Fibroblast of gingiva (primary cell): ENCODE measurements at regions not wholly inside any gene's neighbourhood (a gene's known extent, or its start where the extent isn't known, plus 50 kb on each side); places are given as distances from the start of the nearest gene placed in this dataset.

ENCODE experiments used
- DNase-seq: peaks from one replicate; pipeline ENCODE4 v3.0.0-alpha.2; 2011; ENCODE audit warnings: low read depth

DNA sequence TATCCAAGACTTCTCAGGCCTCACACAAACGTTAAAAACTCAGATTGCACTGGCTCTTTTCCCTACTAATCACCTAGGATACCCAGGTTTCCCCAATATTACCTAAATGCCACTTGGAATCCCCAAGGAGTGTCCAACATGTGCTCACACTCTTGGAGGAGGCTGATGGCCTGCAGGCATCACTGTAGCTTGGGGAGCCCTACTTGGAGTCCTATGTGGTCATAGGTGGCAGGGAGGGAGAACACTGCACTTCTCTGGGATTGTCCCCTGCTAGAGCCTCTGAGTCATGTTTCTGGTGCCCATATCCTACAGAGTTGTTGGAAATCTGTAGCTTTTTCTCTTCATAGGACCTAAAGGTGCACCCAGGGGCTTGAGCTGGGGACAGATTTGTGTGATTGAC, 433.7 kb downstream of the ARHGEF28 start:
- no peak for DNase-seq

DNA sequence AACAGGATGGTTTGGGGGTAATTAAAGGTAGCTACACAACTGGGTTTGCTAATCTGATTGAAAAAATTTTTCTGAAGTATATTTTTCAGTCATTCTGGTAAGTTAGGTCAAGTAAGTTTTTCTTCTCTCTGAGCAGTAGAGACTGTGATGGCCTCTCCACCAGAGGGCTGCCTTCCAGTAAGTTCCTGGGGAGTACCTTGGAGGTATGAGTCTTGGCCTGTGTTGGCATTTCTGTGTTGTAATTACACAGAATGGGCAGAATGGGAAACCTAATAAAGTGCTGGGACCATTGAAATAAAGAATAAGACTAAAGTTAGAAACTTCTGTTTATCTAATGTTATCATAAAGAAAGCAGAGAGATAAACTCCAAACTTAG, 430.8 kb downstream of the ARHGEF28 start:
- DNase-seq = peak; percentile 8

DNA sequence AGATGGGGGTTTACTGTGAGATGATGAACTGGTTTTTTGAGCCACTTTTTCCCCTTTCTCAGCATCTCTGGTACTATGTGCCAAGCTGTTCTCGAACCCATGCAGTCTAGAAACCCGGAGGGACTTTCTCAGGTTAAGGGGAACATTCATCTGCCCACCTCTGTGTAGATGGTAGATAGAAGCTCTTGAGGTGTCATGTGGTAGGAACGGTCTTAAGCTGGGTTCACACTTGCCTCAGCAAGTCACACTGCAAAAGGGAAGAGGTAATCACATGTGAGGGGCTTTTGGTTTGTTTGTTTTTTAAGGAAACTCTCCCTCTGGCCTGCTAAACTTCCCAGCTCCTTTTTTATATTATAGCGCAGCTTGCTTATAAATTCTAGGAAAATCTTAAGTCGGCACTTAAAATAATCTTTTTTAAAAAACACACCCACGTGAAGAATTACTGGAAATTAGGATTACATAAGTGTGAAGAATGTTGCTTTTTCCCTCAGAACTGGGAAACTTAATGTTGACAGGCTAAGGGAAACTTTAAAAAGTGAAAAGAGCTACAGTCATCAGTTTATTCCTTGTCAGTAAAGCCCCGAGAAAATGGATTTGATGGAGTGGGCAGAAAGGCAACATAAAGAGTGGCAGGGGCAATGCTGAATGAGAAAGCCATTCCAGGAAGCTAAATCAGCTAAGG, 430.3 kb downstream of the ARHGEF28 start:
- DNase-seq = no peak

DNA sequence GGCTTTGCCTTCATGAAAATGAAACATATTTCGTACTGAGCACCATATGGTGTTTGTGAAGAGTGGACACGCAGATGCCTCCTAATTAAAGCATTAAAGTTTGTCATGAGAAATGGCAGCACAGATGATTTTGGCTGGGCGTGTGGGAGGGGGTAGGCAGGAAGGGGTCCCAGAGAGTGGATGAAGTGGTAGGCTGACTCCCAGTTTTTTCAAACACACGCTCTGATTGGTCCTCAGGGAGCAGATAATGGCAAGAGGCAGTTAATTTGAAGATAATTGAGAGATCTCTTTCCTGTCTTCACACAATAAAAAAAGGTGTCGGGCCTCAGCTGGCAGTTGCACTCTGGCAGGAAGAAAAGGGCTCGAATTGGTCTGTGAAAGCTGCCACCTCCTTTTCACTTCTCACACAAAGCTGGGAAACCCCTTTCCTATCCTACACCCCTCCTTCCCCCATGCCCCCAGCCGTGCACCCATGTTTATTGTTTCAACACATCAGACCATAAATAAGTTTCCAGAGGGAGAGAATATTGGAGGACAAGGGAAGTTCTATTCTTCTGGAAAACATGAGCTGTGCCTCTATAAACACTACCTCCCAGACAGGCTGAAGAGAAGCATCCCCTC, 429.6 kb downstream of the ARHGEF28 start:
- DNase-seq = no peak

DNA sequence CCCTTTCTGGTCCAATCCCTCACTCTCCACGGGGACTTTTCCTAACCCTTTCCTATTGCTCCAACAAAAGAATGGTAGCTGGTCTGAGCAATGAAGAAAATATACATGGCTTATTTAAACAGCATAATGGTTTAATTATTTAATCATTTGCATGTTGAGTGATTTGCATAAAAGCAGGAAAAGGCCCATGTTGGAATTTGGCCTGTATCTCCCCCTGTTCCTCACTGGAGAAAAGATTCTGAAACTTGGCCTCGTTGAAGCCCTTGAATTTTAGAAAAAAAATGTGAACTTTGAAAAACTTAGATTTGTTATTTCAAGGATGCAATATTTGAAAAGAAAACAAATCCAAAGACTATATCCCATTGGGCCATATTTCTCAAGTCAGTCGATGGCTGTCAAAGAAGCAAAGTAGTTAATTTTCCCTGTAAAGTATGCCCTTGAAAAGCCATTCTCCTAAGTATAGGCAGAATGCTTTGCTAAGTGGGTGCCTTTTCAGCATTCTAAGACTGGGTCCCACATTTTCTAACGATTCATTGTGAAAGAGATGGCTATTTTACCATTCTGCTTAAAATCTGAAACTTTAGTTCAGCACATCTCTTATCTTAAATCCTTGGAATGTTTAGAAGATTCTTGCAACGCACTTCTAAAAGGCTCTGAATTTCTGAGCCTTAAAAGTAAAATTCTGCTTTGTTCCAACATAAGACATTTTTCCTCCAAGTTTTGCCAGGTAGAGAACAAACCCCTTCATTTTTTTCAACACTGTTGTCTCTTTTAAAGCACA, 428.8 kb downstream of the ARHGEF28 start:
- no peak for DNase-seq

DNA sequence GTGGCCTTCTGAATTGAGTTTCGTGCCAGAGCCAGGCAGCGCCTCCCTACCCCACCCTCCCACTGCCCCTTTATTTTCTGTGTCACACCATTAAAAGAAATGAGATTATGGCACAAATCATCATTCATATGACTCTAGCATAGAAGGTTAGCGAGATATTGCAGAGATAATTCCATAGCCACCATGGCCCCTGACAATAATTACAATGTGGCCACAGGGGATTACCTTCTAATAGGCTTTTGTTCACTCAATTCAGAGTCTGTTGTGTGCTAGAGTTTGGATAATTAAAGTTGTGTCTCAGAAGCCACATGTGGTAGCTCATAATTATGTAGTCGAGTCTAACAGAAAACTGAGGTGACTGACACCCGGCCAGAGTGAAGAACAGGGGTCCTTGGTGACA, 428.1 kb downstream of the ARHGEF28 start:
- DNase-seq = no peak

DNA sequence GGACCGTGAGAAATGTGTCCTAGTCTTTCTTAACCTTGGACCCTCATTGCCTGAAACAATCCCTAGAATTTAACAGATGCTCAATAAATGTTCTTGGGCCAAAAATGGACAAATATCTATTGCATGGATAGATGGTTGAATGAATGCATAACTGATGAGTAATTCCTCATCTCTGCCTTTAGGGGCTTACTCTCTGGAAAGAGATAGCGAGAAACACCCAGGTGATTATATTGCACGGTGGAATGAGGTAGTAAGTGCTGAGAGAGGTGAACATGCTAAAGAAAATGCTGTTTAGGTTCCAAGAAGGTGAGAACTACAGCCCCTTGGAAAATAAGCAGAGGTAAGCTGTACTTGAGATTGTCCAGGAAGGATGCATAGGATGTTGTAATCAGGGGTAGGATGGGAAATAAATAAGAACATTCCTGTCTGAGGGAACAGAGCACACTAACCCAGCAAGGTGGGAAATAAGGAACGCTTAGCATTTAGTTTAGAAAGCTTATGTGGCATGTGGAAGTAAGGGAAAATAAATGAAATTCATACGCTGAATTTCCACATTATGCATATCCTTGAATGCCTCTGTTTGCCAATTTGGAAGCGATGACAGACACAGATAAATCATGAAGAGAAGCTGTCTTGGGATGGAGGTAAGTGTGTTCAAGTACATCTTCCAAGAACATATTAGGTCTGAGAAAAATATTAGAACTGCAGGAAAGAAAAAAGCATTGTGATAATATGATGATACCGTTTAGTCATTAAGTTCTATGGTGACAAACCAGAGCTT, 426.6 kb downstream of the ARHGEF28 start:
- DNase-seq = no peak

DNA sequence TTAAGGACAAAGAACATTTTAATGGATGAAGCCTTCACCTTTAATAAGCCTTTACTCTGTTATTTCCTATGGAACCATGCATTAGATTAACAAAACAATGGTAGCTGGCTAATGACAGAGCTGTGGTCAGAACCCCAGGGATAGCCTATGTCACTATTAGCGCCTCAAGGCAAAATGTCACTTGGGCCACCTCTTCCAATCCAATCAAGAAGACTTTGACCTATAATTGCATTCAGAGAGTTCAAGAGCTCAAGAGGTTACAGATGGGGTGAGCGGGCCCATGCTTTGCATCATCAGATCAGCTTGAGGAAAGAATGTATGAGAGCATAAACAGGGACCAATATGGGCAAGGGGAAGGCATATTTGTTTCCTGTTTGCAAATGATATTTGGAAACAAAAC, 425.1 kb downstream of the ARHGEF28 start:
- DNase-seq = no peak

DNA sequence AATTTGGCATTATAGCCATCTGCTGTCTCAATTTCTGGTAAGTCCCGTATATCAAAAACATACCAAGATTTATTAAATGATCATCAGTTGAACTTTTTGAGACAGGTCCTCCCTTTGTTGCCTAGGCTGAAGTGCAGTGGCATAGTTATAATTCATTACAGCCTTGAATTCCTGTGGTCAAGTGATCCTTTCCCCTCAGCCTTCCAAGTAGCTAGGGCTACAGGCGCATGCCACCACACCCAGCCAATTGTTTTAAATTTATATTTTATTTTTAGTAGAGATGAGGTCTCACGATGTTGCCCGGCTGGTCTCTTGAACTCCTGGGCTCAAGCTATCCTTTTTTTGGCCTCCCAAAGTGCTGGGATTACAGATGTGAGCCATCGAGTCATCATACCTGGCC, 418.9 kb downstream of the ARHGEF28 start:
- DNase-seq = no peak

DNA sequence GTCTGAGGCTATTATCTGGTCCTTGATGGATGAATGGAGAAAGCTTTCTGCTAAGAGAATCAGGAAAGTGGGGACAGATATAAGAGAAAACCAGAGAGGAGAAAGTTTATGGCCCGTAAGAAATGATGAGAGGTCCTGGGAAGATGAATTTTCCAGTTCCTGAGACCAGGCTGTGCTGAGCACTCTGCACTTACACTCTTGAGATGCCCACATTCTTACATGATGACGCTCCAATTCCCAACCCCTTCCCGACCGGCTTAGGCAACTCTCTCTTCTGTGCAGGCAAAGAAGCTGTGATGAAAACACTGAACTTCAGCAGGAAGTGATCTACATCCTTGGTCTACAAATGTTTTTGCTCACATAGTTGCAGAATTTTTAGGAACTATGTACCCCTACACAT, 417.0 kb downstream of the ARHGEF28 start:
- peak; percentile 67 for DNase-seq

DNA sequence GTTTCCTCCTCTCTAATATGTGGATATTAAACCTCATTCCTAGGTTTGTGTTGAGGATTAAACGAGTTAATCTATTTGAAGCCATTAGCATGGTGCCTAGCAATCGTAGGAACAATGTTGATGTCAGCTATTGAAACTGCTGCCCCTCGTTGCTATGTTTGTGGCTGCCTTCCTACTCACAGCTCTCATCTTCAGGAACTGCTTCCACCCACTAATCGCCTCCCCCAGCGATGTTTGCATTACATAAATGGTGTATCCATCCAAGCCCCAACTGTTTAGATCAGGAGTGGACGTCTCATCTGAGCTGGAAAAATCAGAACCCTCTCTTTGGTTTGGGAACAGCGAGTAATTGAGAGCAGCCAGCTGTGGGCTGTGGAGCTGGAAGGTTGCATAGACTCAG, 416.6 kb downstream of the ARHGEF28 start:
- DNase-seq = no peak

DNA sequence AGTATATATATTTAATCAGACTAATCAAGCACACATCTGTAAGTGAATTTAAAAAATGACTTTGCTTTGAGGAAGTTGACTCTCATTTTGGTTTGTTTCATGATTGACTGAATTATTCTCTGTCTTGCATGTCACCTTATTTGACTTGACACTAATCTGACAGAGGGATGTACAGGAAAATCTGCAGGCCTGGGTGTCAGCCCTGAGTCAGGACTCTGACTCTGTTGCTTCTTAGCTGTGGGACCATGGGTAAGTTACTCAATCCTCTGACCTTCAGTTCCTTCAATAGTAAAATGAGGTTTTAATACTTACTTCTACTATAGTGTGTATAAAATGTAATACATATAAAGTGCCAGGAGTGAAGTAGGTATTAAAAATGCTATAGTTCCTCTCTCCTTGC, 415.9 kb downstream of the ARHGEF28 start:
- no peak for DNase-seq

DNA sequence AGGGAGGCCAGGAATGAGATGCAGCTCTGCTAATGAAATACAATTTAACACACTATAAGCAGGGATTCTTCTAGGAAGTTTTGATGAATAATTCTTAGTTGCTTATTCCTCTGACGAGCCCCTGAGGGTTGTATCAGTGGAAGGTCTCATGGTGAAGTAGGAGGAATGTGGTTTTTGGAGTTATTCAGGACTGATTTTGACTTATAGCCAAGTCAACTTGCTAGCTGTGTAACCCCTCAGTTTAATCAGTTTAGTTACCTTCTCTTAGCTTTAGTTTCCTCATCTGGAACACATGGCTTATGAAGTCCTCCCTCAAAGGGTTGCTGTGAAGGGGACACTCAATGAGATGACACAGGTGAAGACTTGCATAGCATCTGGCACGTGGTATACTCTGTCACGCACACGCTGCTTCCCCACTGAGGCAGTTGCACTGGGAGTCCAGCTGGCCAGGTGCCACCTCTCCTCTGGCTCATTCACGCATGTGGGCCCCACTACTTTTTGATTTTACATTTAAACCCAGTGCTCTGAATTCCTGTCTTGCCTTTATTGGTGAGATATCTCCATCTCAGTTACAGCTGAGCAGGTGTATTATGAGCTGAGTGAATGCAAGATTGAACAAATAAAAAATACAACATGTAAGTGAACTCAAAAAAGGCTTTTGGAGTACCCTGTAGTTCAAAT, 415.0 kb downstream of the ARHGEF28 start:
- DNase-seq = no peak

DNA sequence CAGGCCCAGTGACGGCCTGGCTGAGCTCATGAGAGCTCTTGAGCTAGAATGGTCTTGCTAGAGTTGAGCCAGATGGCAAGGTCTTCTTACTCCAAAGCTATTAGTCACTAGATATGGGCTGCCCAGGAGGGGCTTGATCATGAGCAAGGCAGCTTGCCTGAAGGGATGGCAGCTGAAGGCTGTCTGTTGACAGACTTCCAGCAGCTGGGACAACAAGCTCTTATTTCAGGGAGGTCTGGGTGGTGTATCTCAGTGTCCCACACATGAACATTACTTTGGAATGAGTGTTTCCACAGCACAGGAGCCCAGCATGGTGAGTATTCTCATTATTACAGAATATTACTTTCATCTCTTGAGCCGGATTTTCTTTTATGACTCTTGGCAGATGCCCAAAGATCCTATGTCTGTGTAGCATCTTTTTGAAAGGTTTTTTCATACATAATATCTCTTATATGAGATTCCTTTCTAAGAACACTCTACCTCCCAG, 414.1 kb downstream of the ARHGEF28 start:
- DNase-seq = no peak

DNA sequence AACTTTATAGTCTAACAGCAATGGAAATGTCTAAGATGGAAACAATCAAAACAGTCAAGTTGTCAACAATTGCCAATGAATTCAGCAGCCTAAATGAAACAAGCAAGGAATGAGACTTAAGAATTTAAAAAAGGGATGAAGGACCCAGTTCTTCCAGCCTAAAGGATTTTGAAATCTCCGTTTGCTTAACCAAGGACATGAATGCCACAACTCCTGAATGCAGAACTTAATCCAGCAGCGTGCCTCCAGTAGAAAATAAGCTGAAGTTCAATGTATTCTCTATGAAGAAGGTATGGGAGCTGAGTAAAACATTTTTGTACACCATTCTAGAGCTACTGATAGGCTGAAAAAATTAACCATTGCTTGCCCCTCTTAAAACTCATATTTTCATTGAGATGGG, 411.3 kb downstream of the ARHGEF28 start:
- no peak for DNase-seq

DNA sequence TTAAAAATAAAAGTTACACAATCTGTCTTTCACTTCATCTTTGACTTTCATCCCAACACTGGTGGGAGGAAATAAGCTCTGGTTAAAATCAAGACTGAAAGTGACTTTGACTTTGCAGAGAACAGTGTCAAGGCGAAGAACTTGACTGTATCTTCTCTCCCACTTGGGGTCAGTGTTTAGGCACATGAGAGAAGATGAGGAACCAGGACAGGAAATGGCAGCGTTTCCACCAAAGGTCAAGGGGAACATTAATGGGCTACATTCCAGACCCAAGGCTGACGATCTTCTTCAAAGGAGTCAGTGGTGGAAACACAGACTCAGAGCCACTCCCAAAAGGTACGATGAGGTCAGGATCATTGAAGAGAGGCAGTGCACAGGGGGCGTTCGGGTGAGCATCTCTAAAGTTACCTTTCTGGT, 409.5 kb downstream of the ARHGEF28 start:
- peak; percentile 56 for DNase-seq

DNA sequence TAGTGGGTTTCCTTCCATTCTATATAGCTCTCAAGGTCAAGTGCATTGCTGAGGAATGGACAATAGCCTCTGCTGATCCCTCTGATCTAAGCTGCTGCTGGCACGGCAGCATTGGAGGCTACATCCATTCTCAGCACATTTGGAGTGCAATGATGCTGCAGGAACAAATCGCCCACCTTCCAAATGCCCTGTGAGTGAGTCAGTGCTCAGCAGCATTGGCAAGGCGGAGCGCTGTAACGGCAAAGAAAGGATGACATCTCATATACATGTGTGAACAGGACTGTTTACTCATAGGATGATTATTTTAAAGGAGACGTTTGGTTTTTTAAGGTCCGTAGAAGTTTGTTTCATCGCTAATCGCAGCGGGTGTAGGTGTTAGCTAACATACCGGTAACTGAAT, 408.7 kb downstream of the ARHGEF28 start:
- DNase-seq = no peak

DNA sequence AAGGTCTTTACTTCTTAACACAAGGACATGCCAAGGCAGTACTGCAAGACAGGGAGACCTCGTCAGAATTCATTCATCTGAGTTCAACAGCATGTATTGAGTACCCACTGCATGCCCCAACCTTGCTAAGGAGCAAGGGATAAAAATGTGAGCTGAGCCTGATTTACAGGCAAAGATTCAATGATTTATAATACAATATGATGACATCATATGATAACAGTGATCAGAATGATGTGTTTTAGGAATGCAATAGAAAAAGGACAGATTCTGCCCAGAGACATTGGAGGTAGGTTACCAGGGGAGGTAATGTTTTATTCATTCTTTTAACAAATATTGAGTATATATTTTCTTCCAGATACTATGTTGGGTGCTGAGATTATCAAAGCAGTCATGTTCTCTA, 406.6 kb downstream of the ARHGEF28 start:
- DNase-seq = no peak

DNA sequence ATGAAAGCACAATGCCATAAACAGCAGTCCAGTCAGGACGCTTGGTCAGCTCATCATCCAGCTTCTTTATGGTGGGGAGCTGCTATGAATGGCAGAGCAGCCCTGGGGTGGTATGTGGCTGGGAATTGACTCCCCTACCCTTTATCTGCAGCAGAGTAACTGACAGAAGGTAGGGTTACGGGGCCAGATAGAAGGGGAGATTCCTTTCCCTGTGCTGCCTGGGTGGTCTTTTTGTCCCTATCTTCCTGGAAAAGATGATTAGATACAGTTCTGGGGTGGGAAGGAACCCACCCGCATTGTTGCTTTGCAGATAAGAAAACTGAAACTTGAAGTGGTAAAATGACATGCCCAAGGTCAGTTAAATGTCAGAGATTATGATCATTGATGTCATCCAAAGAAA, 405.5 kb downstream of the ARHGEF28 start:
- no peak for DNase-seq

DNA sequence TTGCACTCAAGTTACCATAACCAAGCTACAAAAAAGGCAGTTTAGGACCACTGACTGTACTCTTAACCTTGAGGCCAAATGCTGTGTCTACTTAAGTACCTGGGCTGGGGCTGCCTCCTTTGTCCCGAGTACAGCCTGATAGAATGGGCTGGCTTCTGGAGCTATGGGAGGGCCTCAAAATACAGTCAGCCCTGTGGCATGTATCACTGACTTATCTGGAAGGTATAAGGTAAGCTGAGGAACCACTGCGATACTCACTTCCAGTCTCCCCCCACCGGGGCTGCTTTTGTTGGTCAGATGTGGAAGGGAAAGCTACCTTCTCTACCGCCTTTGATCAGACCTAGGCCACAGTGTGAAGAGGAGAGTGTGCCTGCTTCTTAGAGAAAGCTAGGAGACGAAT, 404.8 kb downstream of the ARHGEF28 start:
- DNase-seq = no peak

DNA sequence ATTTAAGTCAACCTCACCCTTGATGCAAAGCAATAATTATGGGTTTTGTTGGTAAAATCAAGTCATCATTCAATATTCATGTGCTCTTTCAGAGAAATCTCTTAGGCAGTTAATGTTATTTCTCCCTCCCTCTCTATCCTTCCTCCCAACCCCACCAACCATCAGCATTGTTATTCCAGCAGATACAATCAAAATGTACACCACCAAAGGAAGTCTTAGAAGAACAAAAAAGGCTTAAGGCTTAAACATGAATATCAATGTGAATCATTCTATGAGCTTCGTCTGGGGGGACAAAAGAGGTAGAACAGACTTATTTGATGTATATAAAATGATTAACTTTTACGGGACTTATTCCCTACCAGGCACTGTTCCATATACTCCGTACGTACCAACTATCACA, 404.4 kb downstream of the ARHGEF28 start:
- no peak for DNase-seq

DNA sequence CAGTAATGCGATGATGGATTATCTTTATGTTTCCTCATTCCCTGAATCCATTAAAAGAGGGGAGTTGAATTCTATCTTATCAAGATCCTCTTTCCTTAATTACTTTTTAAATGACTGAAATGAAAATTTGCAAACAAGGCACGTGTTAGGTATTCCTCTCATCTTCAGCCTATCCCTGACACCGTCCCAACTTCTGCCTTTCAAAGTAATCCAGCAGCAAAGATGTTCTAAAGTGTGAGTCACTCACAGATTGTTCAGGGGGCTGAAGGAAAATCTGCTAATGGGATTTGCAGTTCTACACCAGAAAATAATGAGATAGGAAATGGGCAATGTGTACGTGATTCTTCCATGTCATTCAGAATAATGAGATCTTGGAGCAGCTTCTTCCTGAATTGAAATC, 403.0 kb downstream of the ARHGEF28 start:
- no peak for DNase-seq
